Keratinocyte (primary cell): ENCODE measurements at regions not wholly inside any gene's neighbourhood (a gene's known extent, or its start where the extent isn't known, plus 50 kb on each side); places are given as distances from the start of the nearest gene placed in this dataset.

Source experiments
- DNase-seq: peaks from one replicate; pipeline ENCODE4 v3.0.0-alpha.2; 2011; ENCODE audit warnings: low read depth, missing footprints, low spot score
- FAIRE-seq: peaks from 2 replicates; lab custom pipeline; 2011; peaks lifted over from hg19 to GRCh38; lab: Jason Lieb, UNC
- H2AFZ ChIP-seq: 2 replicates; pipeline ENCODE4 v1.6.0; 2012; ENCODE audit warnings: low read length, control low read depth, inconsistent platforms; ENCODE audit not compliant: control insufficient read depth
- H3K27ac ChIP-seq: 2 replicates; pipeline ENCODE4 v1.5.1; 2011; ENCODE audit warnings: low read length; ENCODE audit not compliant: control insufficient read depth, insufficient read depth
- H3K27me3 ChIP-seq: 3 replicates; pipeline ENCODE4 v1.6.0; 2011; ENCODE audit warnings: low read length; ENCODE audit not compliant: control insufficient read depth, insufficient read depth; ENCODE audit errors: extremely low read depth
- H3K36me3 ChIP-seq, 2 experiments: 2 replicates in 1 of 2; 3 replicates in 1 of 2; pipeline ENCODE4 v1.5.1; 2011; ENCODE audit warnings: low read length in 2 of 2, mild to moderate bottlenecking in 1 of 2; ENCODE audit not compliant: control insufficient read depth in 2 of 2, insufficient read depth in 2 of 2; ENCODE audit errors: extremely low read depth in 1 of 2
- H3K4me1 ChIP-seq: 3 replicates; pipeline ENCODE4 v1.5.1; 2011; ENCODE audit warnings: low read length; ENCODE audit not compliant: control insufficient read depth, insufficient read depth; ENCODE audit errors: extremely low read depth
- H3K4me2 ChIP-seq: 3 replicates; pipeline ENCODE4 v1.6.0; 2011; ENCODE audit warnings: low read depth, low read length; ENCODE audit not compliant: control insufficient read depth, insufficient read depth; ENCODE audit errors: extremely low read depth
- H3K4me3 ChIP-seq, 3 experiments: fragments of 200-600 bp in 1 of 3; sonication (generic) in 1 of 3; 2 replicates in 2 of 3; 3 replicates in 1 of 3; pipeline ENCODE4 v1.5.1; 2011 to 2016; ENCODE audit warnings: low read length in 3 of 3, mild to moderate bottlenecking in 3 of 3, control low read depth in 2 of 3, inconsistent platforms in 1 of 3, low read depth in 1 of 3, mixed read lengths in 1 of 3, mixed run types in 1 of 3, moderate library complexity in 1 of 3; ENCODE audit not compliant: control insufficient read depth in 2 of 3, insufficient read depth in 2 of 3; ENCODE audit errors: extremely low read depth in 1 of 3
- H3K79me2 ChIP-seq: 2 replicates; pipeline ENCODE4 v1.6.0; 2012; ENCODE audit warnings: low read length; ENCODE audit not compliant: control insufficient read depth, insufficient read depth
- H3K9ac ChIP-seq: 3 replicates; pipeline ENCODE4 v1.6.0; 2011; ENCODE audit warnings: low read length; ENCODE audit not compliant: control insufficient read depth, insufficient read depth; ENCODE audit errors: extremely low read depth
- H3K9me1 ChIP-seq: 3 replicates; pipeline ENCODE4 v1.6.0; 2011; ENCODE audit warnings: low read length; ENCODE audit not compliant: control insufficient read depth, insufficient read depth; ENCODE audit errors: extremely low read depth
- H3K9me3 ChIP-seq: 2 replicates; pipeline ENCODE4 v1.5.1; 2012; ENCODE audit warnings: low read depth, low read length; ENCODE audit not compliant: control insufficient read depth
- H4K20me1 ChIP-seq: 3 replicates; pipeline ENCODE4 v1.6.0; 2011; ENCODE audit warnings: low read length; ENCODE audit not compliant: control insufficient read depth, insufficient read depth; ENCODE audit errors: extremely low read depth
- EZH2 ChIP-seq: IDR thresholded peaks from one replicate; pipeline ENCODE4 v1.6.1; 2012; ENCODE audit warnings: inconsistent platforms, mild to moderate bottlenecking, low read length, moderate library complexity
- dilution Hi-C: fragments of 300-500 bp; cut with MboI; formaldehyde crosslinking; loops from one replicate; pipeline ENCODE4 v1.7.0; 2020; ENCODE audit warnings: low sequenced_read_pairs; ENCODE audit not compliant: extremely low pct_ligation_motif_present
- TF ChIP-seq, protein P1 (sequence below), 3 experiments: IDR thresholded peaks in 1 of 3; conservative IDR thresholded peaks in 1 of 3; optimal IDR thresholded peaks in 1 of 3; 2 replicates in 2 of 3; 3 replicates in 1 of 3; pipeline versions ENCODE3 to v1.5.1; 2011; ENCODE audit warnings: low read length in 3 of 3, mild to moderate bottlenecking in 3 of 3, moderate library complexity in 2 of 3, control low read depth in 1 of 3, inconsistent platforms in 1 of 3; ENCODE audit not compliant: insufficient read depth in 2 of 3; ENCODE audit errors: extremely low read depth in 1 of 3

DNA sequence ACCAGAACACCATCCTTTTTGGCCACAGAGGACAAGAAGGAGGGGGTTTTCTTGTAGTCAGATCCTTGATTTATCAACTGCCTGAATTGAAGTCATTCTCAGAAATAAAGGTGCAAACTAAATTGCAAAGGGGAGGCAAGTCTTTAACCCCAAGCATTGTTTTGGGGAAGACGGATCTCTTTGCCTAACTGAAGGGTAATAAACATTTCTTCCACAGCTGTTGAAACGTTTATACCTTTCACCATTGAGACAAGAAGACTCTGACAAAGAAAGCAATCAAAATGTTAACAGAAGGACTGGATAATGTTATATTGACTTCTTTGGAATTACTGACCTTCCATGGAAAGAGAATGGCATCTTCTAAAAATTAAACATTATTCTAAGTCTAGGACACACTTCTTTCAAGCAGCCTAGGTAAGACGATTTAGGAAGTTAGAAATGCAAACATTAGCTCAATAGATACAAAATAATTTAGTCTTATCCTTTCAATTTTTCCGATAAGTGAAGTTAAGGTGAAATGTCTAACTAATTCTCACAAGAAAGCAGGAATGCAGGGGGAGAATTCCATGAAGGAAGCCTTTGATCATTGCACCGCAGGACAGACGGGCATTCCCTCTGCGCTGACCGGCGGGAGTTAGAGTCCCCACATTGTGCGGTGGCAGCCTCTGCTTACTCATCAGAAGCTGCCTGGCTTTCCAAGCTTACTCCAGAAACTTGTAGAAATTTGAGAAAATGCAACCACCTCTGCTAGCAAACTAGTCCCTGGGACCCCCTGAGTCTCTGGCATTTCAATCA is 69.4 kb upstream of the COPS8 start:
- Histone ChIP-seq H2AFZ (no peak overlapping the region), H3K9ac (no peak overlapping the region), H3K4me3 (no peak overlapping the region), H3K79me2 (no peaks in the 10 kb centered on the region), H3K9me1 (no peaks in the 10 kb centered on the region), H3K27ac (no peak overlapping the region), H3K4me1 (peaks cover 3% of the 10 kb centered on the region), H3K36me3 (no peaks in the 10 kb centered on the region), H4K20me1 (no peaks in the 10 kb centered on the region), H3K4me2 (no peak overlapping the region), H3K9me3 (no peaks in the 10 kb centered on the region), H3K27me3 (no peaks in the 10 kb centered on the region)
- dilution Hi-C loops: no loop called here
- no peak for FAIRE-seq
- TF ChIP-seq, protein P1, sequence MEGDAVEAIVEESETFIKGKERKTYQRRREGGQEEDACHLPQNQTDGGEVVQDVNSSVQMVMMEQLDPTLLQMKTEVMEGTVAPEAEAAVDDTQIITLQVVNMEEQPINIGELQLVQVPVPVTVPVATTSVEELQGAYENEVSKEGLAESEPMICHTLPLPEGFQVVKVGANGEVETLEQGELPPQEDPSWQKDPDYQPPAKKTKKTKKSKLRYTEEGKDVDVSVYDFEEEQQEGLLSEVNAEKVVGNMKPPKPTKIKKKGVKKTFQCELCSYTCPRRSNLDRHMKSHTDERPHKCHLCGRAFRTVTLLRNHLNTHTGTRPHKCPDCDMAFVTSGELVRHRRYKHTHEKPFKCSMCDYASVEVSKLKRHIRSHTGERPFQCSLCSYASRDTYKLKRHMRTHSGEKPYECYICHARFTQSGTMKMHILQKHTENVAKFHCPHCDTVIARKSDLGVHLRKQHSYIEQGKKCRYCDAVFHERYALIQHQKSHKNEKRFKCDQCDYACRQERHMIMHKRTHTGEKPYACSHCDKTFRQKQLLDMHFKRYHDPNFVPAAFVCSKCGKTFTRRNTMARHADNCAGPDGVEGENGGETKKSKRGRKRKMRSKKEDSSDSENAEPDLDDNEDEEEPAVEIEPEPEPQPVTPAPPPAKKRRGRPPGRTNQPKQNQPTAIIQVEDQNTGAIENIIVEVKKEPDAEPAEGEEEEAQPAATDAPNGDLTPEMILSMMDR (optimal IDR thresholded peaks at IDR 0.05 in 1 of 3, IDR thresholded peaks at IDR 0.05 in 1 of 3, conservative IDR thresholded peaks at IDR 0.05 in 1 of 3; ENCODE audit: extremely low read depth in 1 of 3, insufficient read depth in 2 of 3, low read length in 3 of 3): no peak
- TF ChIP-seq EZH2: no peak
- no peak for DNase-seq

DNA sequence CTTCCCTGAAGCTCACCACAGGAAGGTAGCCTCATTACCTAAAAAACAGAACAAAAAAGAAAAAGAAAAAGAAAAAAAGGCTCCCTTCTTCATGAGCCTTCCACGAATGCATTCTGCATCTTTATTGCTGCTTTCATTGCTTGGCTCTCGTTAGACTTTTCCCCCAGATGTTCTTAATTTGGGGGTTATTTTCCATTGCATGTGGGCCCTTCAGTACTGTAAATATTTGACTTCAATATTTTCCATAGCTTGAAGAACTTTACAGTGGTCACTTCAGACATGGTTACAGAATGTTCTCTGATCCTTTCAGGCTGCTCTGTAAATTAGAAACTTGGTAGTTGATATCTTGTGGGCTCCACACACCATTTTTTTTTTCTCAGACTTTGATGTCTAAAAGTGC is 65.6 kb upstream of the COPS8 start:
- TF ChIP-seq, protein P1 (optimal IDR thresholded peaks at IDR 0.05 in 1 of 3, IDR thresholded peaks at IDR 0.05 in 1 of 3, conservative IDR thresholded peaks at IDR 0.05 in 1 of 3; ENCODE audit: extremely low read depth in 1 of 3, insufficient read depth in 2 of 3, low read length in 3 of 3): no peak
- TF ChIP-seq EZH2: no peak
- FAIRE-seq (no peak), DNase-seq (no peak)
- Histone ChIP-seq H3K9me3 (no peaks in the 10 kb centered on the region), H3K79me2 (no peaks in the 10 kb centered on the region), H3K4me3 (no peak overlapping the region), H3K36me3 (no peaks in the 10 kb centered on the region), H3K27me3 (no peaks in the 10 kb centered on the region), H3K27ac (no peak overlapping the region), H3K9me1 (no peaks in the 10 kb centered on the region), H3K4me1 (peaks cover 6% of the 10 kb centered on the region), H3K4me2 (no peak overlapping the region), H4K20me1 (no peaks in the 10 kb centered on the region), H3K9ac (no peak overlapping the region), H2AFZ (no peak overlapping the region)
- dilution Hi-C loops: no loop called here
